GM12864 (cell line): ENCODE measurements at regions not wholly inside any gene's neighbourhood (a gene's known extent, or its start where the extent isn't known, plus 50 kb on each side); places are given as distances from the start of the nearest gene placed in this dataset.

Experiments used
- DNase-seq: peaks from one replicate; pipeline ENCODE4 v3.0.0-alpha.2; 2011; ENCODE audit warnings: low read depth
- H3K4me3 ChIP-seq: 2 replicates; pipeline ENCODE4 v1.5.1; 2011; ENCODE audit warnings: mild to moderate bottlenecking, low read depth, low read length, control low read depth
- TF ChIP-seq, protein P1 (sequence below): IDR thresholded peaks from 2 replicates; pipeline ENCODE4 v1.5.1; 2011; ENCODE audit warnings: low read depth, mild to moderate bottlenecking, moderate library complexity, low read length, control low read depth, inconsistent platforms; ENCODE audit errors: missing control alignments

DNA sequence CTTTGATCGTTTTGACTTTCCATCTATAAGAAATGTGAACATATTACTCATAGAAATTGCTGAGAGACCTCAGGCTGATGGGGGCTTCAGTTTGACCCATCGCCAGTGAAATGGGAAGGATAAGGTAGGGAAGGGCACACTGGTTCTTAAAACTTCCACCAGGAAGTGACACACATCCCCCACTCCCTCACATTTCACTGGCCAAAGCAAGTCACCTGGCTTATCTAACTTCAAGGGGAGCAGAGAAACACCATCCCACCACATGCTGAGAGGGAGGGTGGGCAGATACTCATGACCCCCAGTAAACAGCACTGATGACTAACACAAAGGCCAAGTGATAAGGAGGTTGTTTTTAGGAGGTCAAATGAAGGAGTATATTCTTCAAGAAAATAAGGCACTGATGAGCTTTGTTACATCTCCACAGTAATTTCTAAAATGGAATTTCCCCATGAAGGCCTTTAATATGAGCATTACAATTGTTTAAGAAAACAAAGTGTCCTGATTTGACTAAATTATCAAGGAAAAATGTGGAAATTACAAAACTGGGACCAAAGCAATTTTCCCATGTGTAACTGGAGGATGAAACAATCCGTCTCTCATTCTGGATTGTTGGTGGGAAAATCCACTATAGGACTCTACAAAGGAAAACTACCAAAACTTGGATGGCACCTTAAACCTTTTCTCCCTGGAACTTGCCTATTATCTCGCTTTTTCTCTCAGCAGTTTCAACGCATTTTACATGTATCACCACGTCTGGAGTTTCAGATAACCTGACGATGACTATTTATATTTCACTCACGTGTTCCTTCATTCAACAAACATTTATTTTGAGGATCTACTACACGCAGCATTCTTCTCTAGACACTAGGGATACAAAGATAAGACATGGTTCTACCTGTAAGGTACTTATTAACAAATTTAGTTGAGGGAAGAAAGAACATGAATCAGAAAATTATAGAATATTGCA is 91.8 kb upstream of the EEA1 start:
- H3K4me3 ChIP-seq, result no peak overlapping the region
- TF ChIP-seq, protein P1, sequence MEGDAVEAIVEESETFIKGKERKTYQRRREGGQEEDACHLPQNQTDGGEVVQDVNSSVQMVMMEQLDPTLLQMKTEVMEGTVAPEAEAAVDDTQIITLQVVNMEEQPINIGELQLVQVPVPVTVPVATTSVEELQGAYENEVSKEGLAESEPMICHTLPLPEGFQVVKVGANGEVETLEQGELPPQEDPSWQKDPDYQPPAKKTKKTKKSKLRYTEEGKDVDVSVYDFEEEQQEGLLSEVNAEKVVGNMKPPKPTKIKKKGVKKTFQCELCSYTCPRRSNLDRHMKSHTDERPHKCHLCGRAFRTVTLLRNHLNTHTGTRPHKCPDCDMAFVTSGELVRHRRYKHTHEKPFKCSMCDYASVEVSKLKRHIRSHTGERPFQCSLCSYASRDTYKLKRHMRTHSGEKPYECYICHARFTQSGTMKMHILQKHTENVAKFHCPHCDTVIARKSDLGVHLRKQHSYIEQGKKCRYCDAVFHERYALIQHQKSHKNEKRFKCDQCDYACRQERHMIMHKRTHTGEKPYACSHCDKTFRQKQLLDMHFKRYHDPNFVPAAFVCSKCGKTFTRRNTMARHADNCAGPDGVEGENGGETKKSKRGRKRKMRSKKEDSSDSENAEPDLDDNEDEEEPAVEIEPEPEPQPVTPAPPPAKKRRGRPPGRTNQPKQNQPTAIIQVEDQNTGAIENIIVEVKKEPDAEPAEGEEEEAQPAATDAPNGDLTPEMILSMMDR, result no peak
- no peak for DNase-seq

DNA sequence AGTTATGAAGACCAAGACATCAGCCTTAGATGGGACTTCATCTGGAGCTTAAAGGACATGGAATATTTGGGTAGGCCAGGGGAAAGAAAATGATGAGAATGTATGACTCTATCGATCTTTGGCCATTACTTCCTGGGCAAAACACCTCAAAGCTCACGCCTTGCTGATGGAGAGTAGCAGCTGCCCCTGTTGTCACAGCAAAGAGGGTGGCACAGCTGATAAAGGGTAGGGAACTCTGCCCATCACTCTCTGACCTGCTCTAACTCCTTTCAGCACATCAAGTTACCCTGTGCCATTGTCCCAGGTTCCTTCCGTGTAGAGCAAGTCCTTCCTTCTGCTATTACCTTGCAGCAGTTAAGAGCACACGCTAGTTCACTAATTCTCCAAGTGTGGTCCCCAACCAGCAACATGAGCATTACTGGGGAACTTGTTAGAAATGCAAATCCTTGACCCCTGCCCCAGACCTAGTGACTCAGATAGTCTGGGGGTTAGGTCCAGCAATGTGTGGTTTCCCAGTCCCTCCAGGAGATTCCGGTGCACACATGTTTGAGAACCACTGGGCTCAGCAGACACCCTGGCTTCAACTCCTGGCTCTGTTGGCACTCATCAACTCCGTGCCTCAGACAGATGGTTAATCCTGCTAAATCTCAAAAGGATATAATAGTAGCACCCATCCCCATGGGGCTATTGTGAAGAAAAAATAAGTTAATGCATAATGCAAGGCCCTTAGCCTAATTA is 93.7 kb upstream of the EEA1 start:
- DNase-seq, result no peak
- TF ChIP-seq, protein P1, result no peak
- no peak overlapping the region for H3K4me3 ChIP-seq

DNA sequence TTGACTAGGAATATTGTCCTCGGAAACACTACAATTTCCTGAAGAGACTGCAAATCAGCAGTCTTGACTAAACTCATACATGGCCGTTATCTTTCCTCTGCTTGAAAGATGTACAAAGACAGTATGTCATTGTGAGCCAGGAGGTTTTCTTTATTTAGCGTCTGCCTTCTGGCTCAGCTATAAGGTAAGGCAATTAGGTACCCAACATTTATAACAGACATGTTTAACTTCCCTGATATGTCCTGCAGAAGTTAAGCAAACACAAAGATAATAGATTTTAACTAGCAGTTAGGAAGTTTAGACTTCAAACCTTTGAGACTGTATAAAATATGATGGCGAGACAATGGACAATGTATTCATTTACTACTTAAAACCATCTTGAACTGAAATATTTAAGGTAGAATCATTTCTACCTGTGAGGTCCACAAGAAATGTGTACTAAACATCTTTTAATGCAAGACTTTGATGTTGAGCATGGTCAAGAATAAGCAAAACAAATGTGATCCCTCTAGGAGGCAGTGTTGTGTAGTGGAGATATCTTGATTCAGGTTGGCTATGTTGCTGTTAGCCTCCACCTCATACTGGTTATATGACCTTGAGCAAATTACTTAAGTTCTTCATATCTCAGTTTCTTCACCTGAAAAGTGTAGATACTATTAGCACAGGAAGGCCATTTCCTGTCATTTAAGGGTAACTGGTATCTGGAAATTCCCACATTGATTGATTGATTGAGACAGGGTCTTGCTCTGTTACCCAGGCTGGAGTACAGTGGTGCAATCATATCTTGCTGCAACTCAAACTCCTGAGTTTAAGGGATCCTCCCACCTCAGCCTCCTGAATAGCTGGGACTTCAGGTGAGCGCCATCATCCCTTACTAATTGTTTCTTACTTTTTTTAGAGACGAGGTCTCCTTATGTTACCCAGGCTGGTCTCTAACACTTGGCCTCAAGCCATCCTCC is 96.3 kb upstream of the EEA1 start:
- DNase-seq, result peak; percentile 63
- H3K4me3 ChIP-seq, result no peak overlapping the region
- TF ChIP-seq, protein P1, result peak; percentile 64

DNA sequence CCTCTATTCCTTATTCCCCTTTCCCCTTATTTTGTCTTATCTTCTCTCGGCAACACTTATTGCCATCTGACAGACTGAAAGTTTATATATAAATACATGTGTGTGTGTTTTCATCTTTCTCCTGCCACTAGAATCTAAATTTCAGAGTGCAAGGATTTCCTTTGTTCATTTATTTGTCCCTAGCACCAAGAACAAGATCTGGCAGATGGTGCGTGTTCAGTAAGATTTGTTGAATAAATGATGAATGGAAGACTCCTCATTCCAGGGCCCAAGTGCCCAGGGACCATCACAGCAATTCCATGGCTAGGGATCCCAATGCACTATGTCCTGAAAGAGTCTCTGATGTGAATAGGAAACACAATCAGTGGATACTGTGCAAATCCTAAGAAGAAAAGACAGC is 97.9 kb upstream of the EEA1 start:
- no peak for DNase-seq
- TF ChIP-seq, protein P1, result no peak
- H3K4me3 ChIP-seq, result no peak overlapping the region

DNA sequence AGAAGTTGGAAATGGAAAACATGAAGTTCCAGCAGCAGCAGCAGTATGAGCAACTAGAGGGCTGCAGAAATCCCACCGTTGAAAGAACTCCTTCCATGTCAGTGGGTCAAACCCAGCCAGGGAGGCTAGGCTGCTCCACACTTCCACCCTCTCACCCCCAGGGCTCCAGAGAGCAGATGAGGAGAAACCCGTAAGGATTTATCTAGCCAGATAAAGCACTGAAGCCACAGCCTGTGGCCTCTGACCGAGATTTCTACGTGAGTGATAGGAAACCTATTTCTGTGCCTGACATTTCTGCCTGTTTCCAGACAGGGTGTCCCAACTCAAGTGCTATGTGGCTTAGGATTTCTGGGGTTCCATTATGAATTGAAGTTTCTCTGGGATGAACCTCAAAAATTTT is 100.0 kb upstream of the EEA1 start:
- no peak for DNase-seq
- no peak overlapping the region for H3K4me3 ChIP-seq
- TF ChIP-seq, protein P1, result no peak

DNA sequence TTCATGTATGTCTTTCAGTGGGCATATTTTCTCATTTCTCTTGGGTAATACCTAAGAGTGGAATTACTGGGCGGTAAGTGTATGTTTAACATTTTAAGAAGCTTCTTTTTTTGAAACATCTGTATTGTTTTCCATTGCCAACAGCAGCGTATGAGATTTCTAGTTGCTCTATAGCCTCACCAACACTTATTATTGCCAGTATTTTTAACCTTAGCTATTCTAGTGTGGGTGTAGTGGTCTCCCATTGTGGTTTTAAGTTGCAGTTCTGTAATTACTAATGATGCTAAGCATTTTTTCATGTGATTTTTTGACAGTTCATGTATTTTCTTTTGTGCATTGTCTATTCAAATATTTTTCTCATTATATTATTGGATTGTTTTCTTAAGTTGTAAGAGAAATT is 101.9 kb upstream of the EEA1 start:
- no peak for DNase-seq
- H3K4me3 ChIP-seq, result no peak overlapping the region
- TF ChIP-seq, protein P1, result no peak
